ENCODE measurements at regions not wholly inside any gene's neighbourhood (a gene's known extent, or its start where the extent isn't known, plus 50 kb on each side); places are given as distances from the start of the nearest gene placed in this dataset.
"Not testable (repeated sequence)": the region's sequence is repeated elsewhere in the genome, so short reads cannot be mapped to it uniquely, and the experiment has no call there.

GRCh38 chrX:13476384-13476783 lies 93.0 kb upstream of the EGFL6 start:
- DNase-seq, result no peak

- no peak for DNase-seq
Measured at GRCh38 chrX:13474164-13474516, 95.3 kb upstream of the EGFL6 start.

- DNase-seq, result peak; percentile 7
Measured at GRCh38 chrX:13473442-13474163, 95.8 kb upstream of the EGFL6 start.

- DNase-seq, result no peak
Measured at GRCh38 chrX:13472975-13473374, 96.4 kb upstream of the EGFL6 start.

GRCh38 chrX:13471269-13471668 lies 98.1 kb upstream of the EGFL6 start:
- no peak for DNase-seq

GRCh38 chrX:13470685-13470977 lies 98.8 kb upstream of the EGFL6 start:
- DNase-seq, result no peak

GRCh38 chrX:13469963-13470684 lies 99.3 kb upstream of the EGFL6 start:
- no peak for DNase-seq

GRCh38 chrX:13468096-13468495 lies 101.3 kb upstream of the EGFL6 start:
- no peak for DNase-seq

GRCh38 chrX:13467243-13467642 lies 102.2 kb upstream of the EGFL6 start:
- DNase-seq, result no peak

GRCh38 chrX:13464599-13465275 lies 104.7 kb upstream of the EGFL6 start:
- DNase-seq, result no peak

GRCh38 chrX:13463608-13464007 lies 105.8 kb upstream of the EGFL6 start:
- DNase-seq, result peak; percentile 47

- DNase-seq, result no peak
Measured at GRCh38 chrX:13452283-13452682, 117.1 kb upstream of the EGFL6 start.

GRCh38 chrX:13449441-13449840 lies 120.0 kb upstream of the EGFL6 start:
- DNase-seq, result no peak

- DNase-seq, result no peak
Measured at GRCh38 chrX:13448941-13449340, 120.5 kb upstream of the EGFL6 start.

- not testable (repeated sequence) for DNase-seq
Measured at GRCh38 chrX:13441608-13442007, 121.8 kb upstream of the ATXN3L start.

GRCh38 chrX:13440176-13440575 lies 120.3 kb upstream of the ATXN3L start:
- no peak for DNase-seq

- no peak for DNase-seq
Measured at GRCh38 chrX:13433298-13433605, 113.4 kb upstream of the ATXN3L start.

- peak; percentile 50 for DNase-seq
Measured at GRCh38 chrX:13432414-13433297, 112.8 kb upstream of the ATXN3L start.

GRCh38 chrX:13430136-13430827 lies 110.4 kb upstream of the ATXN3L start:
- DNase-seq, result no peak

GRCh38 chrX:13428053-13428786 lies 108.4 kb upstream of the ATXN3L start:
- no peak for DNase-seq

- DNase-seq, result no peak
Measured at GRCh38 chrX:13427441-13428052, 107.7 kb upstream of the ATXN3L start.
